ENCODE measurements at regions not wholly inside any gene's neighbourhood (a gene's known extent, or its start where the extent isn't known, plus 50 kb on each side); places are given as distances from the start of the nearest gene placed in this dataset.

GRCh38 chr2:222790932-222791331, 69.9 kb upstream of the ACSL3 start:
- H3K9me2 ChIP-seq (replicated peaks; ENCODE audit: control insufficient read depth, low read length): no peaks in the 10 kb centered on the region
- H3K79me2 ChIP-seq (ENCODE audit: control insufficient read depth, low read length): no peaks in the 10 kb centered on the region
- TF ChIP-seq, protein P1, sequence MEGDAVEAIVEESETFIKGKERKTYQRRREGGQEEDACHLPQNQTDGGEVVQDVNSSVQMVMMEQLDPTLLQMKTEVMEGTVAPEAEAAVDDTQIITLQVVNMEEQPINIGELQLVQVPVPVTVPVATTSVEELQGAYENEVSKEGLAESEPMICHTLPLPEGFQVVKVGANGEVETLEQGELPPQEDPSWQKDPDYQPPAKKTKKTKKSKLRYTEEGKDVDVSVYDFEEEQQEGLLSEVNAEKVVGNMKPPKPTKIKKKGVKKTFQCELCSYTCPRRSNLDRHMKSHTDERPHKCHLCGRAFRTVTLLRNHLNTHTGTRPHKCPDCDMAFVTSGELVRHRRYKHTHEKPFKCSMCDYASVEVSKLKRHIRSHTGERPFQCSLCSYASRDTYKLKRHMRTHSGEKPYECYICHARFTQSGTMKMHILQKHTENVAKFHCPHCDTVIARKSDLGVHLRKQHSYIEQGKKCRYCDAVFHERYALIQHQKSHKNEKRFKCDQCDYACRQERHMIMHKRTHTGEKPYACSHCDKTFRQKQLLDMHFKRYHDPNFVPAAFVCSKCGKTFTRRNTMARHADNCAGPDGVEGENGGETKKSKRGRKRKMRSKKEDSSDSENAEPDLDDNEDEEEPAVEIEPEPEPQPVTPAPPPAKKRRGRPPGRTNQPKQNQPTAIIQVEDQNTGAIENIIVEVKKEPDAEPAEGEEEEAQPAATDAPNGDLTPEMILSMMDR (IDR thresholded peaks at IDR 0.05; ENCODE audit: low read depth, low read length, poor library complexity, severe bottlenecking): no peak
- TF ChIP-seq EZH2phosphoT487 (IDR thresholded peaks at IDR 0.05; ENCODE audit: borderline replicate concordance, low read length): no peak
- H3K27ac ChIP-seq (ENCODE audit: low read depth, low read length): no peak overlapping the region
- no peaks in the 10 kb centered on the region for H3K9me3 ChIP-seq (ENCODE audit: control insufficient read depth, insufficient read depth, low read length)
- no peaks in the 10 kb centered on the region for H3F3A ChIP-seq (ENCODE audit: control insufficient read depth, insufficient read depth)
- H4K20me1 ChIP-seq (ENCODE audit: control insufficient read depth, insufficient read depth, low read depth, low read length): no peaks in the 10 kb centered on the region
- H3K4me2 ChIP-seq (ENCODE audit: low read length): no peak overlapping the region
- no peaks in the 10 kb centered on the region for H3K36me3 ChIP-seq (ENCODE audit: control insufficient read depth, low read length)
- no peak overlapping the region for H3K4me3 ChIP-seq (ENCODE audit: low read length)
- H3K4me1 ChIP-seq (ENCODE audit: control insufficient read depth, low read length): peaks cover 46% of the 10 kb centered on the region
- H3K27me3 ChIP-seq (ENCODE audit: control insufficient read depth, low read length): no peaks in the 10 kb centered on the region

- TF ChIP-seq, protein P1 (IDR thresholded peaks at IDR 0.05; ENCODE audit: low read depth, low read length, poor library complexity, severe bottlenecking): no peak
- TF ChIP-seq EZH2phosphoT487 (IDR thresholded peaks at IDR 0.05; ENCODE audit: borderline replicate concordance, low read length): no peak
- Histone ChIP-seq H3K27ac (ENCODE audit: low read depth, low read length) (no peak overlapping the region), H3K27me3 (ENCODE audit: control insufficient read depth, low read length) (no peaks in the 10 kb centered on the region), H3K9me3 (ENCODE audit: control insufficient read depth, insufficient read depth, low read length) (no peaks in the 10 kb centered on the region), H3K36me3 (ENCODE audit: control insufficient read depth, low read length) (no peaks in the 10 kb centered on the region), H3K9me2 (replicated peaks; ENCODE audit: control insufficient read depth, low read length) (no peaks in the 10 kb centered on the region), H4K20me1 (ENCODE audit: control insufficient read depth, insufficient read depth, low read depth, low read length) (no peaks in the 10 kb centered on the region), H3K4me3 (ENCODE audit: low read length) (no peak overlapping the region), H3K4me2 (ENCODE audit: low read length) (no peak overlapping the region), H3K79me2 (ENCODE audit: control insufficient read depth, low read length) (no peaks in the 10 kb centered on the region), H3K4me1 (ENCODE audit: control insufficient read depth, low read length) (peaks cover 48% of the 10 kb centered on the region), H3F3A (ENCODE audit: control insufficient read depth, insufficient read depth) (no peaks in the 10 kb centered on the region)
These were observed 68.7 kb upstream of the ACSL3 start for GRCh38 chr2:222792001-222792611.

DNA sequence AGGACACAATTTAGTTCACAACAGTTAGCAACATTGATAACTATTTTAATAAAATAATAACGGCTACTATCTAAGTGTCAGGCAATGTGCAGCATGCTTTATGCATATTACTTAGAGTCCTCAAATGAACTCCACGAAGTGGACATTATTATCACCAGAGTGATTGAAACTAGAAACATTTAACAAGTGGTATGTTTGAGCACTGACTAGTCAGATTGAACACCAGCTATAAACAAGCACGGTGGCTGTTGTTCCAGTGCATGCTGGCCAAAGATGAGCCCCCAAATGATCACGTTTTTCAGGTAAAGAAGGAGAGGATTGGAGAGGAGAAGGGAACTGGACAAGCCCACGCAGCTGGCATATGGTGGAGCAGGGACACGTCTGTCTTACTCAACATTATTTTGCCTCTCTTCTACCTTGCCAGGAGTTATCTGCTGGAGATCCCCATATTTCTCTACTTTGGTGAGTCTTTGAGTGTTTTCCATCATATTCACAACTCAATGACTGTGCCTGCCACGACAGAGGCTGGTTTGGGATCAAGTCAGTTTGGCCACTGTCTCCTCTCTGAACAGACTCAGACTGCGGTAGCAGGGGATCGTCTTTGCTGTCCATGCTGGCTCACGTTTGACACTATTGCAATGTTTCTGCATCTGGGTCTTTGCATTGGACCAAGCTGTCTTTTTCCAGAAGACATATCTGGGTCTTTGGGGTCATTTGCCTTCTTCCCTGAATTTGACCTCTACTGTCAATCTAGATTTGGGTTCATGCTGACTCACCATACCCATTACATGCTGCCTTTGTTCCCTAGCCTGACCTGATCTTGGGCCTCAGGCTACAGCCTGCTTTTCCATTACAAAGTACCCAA, 66.0 kb upstream of the ACSL3 start:
- Histone ChIP-seq H3K27ac (ENCODE audit: low read depth, low read length) (0 out of 2 replicates have a peak overlapping the region, but pooled peaks have one; percentile 0), H3K27me3 (ENCODE audit: control insufficient read depth, low read length) (no peaks in the 10 kb centered on the region), H3F3A (ENCODE audit: control insufficient read depth, insufficient read depth) (no peaks in the 10 kb centered on the region), H4K20me1 (ENCODE audit: control insufficient read depth, insufficient read depth, low read depth, low read length) (no peaks in the 10 kb centered on the region), H3K36me3 (ENCODE audit: control insufficient read depth, low read length) (no peaks in the 10 kb centered on the region), H3K4me2 (ENCODE audit: low read length) (peak overlapping the region; percentile 30), H3K9me3 (ENCODE audit: control insufficient read depth, insufficient read depth, low read length) (no peaks in the 10 kb centered on the region), H3K9me2 (replicated peaks; ENCODE audit: control insufficient read depth, low read length) (no peaks in the 10 kb centered on the region), H3K79me2 (ENCODE audit: control insufficient read depth, low read length) (no peaks in the 10 kb centered on the region), H3K4me1 (ENCODE audit: control insufficient read depth, low read length) (peaks cover 39% of the 10 kb centered on the region), H3K4me3 (ENCODE audit: low read length) (no peak overlapping the region; the same call in 1 of the 2 replicates)
- TF ChIP-seq EZH2phosphoT487 (IDR thresholded peaks at IDR 0.05; ENCODE audit: borderline replicate concordance, low read length): no peak
- TF ChIP-seq, protein P1 (IDR thresholded peaks at IDR 0.05; ENCODE audit: low read depth, low read length, poor library complexity, severe bottlenecking): no peak
